Anterior cingulate cortex (tissue), 58 donors: ENCODE measurements at regions not wholly inside any gene's neighbourhood (a gene's known extent, or its start where the extent isn't known, plus 50 kb on each side); places are given as distances from the start of the nearest gene placed in this dataset.

Experiments used
- DNase-seq, 58 donors: peaks; one replicate each; lab custom pipeline; 2025; lab: John Stamatoyannopoulos, UW

DNA sequence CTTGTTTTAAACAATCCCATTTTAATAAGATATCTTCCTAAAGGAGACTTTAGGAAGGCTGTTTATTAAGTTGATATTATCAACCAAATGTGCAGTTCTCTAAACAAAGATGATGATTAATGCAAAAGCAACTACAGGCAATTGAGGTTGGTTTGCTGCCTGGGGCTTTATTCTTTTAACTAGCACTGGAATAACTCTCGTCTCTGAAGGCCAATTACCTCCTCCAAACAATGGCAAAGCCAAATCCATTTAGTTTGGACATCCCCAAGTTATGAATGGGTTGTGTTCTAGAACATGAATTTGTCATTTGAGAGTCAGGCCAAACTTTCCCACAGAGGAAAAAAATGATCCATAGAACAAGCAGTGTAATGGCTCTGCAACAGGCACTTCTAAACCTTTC lies 114.1 kb downstream of the SLC16A9 start:
- DNase-seq, result no peak

DNA sequence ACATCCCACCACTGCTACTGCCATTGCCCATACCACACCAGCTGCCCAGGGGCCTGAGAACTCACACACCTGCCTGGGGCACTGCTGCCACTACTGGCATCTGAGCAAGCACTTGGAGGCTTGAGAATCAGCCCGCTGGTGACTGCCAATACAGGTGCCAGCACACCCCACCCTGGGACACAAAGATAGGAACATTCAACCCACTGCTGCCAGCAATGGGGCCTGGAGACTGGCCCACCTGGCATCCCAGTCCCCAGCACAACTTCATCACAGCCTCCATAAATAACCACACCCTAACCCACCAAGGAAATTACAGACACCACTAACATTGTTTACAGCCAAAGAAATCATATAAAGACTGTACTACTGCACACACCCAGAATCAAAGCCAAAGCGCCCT lies 115.9 kb downstream of the SLC16A9 start:
- DNase-seq, result no peak

DNA sequence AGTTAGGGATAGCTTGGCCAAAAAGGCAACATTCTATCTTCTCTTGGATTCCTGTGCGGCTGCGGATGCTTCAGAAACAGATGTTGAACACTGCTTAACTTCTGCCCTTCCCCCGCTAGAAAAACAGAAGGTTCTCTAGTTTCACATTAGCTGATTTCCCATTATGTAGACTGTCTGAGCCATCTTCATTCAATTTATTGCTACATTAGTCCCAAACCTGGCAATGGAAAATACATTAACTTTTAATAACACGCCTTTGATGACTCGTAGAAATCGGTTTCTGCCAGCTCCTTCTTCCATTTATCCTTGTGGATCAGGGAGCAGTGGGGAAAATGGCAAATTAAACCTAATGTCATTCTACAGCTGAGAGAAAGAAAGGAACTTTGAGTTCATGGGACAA lies 119.9 kb downstream of the SLC16A9 start:
- DNase-seq, result no peak

DNA sequence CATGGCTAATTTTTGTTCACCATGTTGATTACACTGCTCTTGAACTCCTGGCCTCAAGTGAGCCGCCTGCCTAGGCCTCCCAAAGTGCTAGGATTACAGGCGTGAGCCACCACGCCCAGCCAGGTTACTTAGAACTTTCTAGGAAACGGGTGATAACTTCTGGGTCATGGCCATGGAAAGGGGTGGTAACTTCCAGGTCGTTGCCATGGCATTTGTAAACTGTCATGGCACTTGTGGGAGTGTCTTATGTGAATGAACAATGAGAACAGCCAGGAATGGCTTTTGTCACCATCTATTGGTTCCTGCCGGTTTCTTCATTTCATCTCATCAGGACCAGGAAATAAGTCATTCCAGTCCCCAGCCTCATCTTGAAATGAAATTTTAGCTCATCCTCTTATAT lies 120.9 kb downstream of the SLC16A9 start:
- no peak for DNase-seq

DNA sequence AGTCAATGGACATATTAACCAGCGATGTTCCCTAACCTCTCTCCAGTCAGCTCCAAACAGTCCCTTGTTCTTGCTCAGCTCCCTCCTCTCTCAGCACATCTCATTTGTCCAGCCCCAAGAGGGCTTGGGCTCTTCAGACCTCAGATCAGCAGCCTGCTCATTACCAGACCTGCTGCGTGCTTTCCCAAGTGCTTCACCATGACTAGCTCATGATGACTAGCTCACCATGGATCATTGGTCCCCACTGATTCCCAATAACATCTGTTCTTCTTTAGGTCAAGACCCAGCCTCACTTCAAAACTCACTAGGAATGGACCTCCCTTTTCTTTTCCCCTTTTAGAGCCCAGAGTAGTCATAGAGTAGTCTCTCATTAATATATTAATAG lies 121.9 kb downstream of the SLC16A9 start:
- DNase-seq, result no peak

DNA sequence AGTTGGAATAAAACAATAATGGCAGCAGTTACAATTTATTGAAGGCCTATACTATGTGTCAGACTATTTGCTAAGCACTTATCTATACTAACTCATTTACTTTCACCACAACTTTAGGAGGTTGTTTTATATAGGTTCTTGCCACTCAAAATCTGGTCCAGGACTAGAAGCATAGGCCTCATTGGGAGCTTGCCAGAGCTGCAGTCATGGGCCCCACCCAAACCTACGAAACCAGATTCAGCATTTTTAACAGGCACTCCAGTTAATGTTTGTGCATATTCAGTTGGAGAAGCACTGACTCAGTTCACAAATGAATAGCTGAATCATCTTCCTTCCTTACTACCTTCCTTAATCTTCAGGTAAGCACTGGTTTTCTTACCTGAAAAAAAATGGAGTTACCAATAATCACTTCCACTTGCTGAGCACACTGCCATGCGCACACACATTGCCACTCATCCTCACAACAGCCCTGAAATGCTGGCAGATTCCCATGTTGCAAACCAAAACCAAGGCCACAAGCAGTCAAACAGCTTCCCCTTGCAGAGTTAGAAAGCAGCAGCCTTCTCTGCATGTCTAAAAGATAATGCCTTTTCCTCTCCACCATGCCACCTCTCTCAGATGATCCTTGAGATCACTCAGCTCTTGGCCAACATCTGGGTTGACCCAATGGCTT lies 122.4 kb downstream of the SLC16A9 start:
- no peak for DNase-seq

DNA sequence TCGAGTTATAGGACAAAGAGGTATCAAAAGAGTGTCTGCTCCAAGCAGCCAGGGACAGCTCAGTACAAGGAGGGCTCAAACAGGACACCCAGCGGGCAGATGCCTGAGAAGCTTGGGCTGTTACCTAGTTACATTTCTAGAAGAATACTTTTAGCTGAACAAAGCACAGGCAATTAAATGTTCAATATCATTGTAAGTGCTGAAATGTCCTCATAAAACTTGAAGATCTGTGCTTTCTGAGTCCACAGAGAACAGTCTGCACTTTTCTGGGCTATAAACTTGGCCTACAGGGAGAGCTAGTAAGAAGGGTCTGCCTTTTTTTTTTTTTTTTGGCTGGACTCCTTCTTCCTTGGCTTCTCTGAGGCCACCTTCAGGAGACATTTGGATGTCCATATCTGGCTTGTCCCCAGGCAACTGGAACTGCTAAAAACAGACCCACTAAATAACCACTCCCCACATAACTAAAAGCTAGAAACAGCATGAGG lies 123.2 kb downstream of the SLC16A9 start:
- peak in 16 of 58 donors; percentile 6 to 55 (median 28) for DNase-seq

DNA sequence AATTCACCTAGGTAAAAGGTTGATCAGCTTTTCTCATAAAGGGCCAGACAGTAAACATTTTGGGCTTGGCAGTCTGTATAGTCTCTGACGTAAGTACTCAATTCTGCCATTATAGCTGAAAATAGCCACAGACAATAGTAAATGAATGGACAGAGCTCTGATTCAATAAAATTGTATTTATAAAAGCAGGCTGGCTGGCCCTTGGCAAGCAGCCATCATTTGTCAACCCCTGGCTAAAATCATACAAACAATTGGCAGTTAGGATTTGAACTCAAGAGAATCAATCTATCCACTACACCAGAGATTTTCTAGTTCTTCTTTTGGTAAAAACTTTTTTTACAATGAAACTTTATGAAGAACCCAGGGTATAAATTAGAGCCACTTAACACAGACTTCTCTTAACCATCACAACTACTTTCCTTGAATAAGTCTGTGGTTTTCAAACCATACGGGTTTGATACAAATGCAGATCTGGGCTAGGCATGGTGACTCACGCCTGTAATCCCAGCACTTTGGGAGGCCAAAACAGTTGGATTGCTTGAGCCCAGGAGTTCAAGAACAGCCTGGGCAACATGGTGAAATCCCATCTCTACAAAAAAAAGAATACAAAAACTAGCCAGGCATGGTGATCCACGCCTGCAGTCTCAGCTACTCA lies 124.5 kb downstream of the SLC16A9 start:
- peak in 29 of 58 donors; percentile 9 to 79 (median 36) for DNase-seq

DNA sequence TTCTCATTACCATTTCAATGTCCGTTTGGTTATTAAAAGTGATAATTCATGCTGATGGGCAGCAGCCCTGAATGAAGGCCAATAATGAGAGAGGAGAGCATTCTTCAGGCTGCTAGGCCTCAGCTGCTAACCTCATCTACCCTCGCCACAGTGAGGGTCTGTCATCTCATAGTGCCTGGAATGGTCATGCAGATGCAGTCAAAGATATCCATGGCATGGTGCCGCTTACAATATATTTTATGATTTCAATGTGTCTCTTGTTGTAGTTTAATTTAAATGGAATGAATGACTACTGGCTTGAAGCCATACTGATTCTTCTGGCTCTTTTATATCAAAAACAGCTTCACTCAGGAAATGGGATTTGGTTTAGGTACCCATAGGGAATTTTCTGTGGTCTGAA lies 126.9 kb downstream of the SLC16A9 start:
- no peak for DNase-seq

DNA sequence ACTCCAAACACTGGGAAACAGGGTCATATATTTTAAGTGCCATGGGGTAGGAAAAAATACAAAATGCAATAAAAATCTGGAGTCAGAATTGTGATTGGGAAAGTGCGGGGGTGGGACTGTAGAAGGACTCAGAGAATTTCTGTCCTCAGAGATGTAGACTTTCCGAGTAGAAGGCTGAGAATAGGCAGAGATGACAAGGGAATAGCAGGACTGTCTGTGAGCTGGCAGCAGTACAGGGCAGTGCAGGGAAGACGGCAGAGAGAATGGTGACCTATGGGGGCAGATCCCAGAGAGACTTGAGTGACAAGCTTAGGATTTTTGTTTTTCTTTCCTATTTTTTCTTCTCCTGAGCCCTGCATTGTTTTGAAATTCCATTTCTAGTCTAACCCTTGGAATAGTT lies 127.6 kb downstream of the SLC16A9 start:
- peak in 8 of 58 donors; percentile 7 to 29 (median 13) for DNase-seq

DNA sequence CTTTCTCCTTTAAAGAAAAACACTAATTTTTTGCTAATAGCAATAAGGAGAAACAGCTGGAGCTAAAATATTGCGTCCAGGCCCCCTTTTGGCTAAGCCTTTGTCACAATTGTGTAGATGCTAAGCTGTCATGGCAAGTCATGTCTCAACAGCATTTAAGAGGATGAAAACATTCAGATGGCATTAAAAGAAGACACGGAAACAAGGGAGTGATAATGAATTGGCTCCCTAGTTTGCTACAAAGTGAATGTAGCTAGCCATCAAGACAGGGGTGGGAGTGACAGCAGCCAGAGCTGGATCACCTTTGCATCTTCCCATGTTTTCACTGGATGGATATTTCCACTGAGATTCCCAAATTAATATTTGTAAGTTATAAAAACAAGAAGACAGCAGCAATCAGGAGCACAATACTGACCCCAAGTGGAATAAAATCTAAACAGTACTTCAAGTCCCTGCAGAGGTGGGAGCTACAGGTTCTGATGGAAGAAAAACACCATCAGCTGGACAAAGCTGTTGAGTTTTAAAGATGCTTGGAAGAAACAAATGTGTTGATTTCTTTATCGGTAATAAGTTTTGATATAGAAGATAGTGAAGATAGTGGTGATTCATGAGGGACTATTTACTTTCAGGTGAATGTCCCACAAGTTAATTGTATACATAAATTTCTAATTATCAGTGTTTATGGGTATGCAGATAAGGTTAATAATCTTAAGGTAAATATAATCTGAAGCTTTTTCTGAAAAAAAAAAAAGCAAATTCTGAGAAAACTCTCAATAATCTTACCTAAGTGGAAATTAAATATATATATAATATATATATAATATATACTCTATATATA lies 129.4 kb downstream of the SLC16A9 start:
- peak in 3 of 58 donors; percentile 5 to 47 (median 35) for DNase-seq

DNA sequence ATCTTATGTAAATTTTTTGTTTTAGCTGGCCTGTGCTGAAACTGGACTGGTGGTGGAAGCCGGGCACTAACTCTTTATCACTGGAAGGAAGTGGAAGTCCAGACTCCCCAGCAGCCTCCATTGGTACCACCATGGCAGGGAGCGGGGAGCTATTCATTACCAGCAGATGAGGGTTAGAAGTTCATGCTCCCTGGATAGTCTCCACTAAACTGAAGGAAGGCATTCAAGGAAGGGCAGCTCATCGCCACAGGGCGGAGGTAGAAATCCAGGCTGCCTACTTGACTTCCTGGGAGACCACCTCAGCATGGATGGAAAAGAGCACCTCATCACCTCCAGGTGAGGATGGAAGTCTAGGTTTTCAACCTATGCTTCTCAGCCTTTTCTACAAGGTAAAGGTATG lies 130.9 kb downstream of the SLC16A9 start:
- DNase-seq, result no peak

DNA sequence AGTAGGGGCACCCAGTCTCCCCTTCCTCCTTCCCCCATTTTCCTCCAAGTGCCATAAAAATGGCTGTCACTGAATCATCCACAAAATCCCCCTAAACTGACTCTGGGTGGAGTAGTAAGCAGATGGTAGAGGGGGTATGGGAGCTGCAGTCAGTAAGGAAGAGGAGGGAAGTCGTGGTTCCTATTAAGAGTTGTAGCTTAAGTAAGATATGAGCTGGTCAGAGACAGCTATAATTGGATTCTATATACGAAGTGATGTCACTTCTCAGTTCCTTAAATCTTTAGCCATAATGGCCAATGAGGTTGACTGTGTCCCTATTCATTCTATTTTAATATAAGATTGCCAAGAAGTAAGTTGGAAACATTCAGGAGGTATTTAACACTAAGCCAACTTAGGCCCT lies 131.7 kb downstream of the SLC16A9 start:
- no peak for DNase-seq

DNA sequence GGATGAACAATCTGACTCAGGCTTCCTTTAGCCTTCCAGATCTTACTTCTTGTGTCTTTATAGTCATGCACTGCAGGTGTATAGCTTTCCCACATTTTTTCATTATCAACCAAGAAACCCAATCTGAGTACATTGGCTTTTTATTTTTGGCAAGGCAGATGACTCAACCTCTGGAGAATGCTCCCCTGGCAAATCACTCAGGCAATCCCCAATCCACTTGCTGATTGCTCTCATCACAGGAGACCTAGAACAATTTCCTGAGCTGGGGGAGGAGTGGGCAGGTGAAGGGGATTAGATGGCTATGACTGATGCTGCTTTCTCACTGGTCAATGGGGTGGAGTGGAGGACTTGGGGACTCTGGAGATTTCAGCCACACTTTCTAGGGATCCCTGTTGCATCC lies 134.4 kb downstream of the SLC16A9 start:
- DNase-seq, result no peak

DNA sequence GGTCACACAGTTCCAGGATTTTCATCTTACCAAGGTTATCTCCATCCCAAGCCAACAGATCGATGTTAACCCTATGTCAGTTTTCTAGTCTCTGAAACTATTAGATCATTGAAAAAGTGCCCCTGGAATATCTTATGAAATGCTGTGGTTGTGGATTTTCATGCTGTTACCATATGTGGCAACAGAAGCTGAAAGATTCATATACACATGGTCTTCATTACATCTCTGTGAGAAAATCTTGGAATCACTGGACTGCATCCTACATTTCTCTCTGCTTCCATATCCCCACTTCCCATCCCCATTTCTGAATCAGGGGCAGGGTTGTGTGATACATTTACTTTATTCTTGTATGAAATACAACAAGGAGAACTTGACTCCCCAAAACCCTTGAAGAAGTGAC lies 146.1 kb downstream of the SLC16A9 start:
- no peak for DNase-seq

DNA sequence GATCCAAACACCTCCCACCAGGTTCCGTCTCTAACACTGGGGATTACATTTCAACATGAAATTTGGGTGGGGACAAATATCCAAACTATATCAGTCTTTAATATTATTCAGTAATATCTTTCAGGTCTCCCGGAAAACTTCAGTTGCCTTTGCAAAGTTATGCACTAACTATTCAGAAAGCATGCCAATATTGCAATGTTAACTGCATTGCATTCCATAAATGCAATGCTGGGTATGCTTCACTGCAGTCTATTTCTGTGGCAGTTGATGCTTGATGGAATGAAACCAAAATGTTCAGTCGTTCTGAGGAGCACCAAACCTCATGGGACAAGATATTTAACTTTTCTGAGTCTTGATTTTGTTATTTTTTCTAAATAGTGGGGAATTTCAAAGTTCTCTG lies 147.5 kb downstream of the SLC16A9 start:
- no peak for DNase-seq

DNA sequence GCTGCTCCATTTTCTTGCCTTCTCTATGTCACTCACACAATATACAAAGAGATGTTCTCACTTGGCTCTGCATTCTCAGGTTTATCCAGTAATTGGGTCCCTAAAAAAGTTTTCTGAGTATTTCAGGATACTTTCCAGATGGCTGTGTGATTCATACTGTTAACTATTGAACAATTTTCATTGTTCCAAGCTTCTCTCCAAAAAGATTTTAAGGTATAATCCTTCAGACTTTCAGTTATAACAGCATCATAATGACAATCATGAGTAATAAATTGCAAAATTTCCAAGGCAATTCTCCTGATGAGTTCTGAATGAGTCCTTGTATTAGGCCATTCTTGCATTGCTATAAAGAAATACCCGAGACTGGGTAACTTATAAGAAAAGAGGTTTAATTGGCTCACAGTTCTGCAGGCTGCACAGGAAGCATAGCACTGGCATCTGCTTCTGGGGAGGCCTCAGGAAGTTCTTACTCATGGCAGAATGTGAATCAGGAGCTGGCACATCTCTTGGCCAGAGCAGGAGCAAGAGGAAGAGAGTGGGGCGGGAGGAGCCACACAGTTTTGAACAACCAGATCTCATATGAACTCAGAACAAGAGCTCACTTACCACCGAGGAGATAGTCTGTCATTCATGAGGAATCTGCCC lies 148.1 kb downstream of the SLC16A9 start:
- DNase-seq, result peak in 14 of 58 donors; percentile 6 to 58 (median 30)

DNA sequence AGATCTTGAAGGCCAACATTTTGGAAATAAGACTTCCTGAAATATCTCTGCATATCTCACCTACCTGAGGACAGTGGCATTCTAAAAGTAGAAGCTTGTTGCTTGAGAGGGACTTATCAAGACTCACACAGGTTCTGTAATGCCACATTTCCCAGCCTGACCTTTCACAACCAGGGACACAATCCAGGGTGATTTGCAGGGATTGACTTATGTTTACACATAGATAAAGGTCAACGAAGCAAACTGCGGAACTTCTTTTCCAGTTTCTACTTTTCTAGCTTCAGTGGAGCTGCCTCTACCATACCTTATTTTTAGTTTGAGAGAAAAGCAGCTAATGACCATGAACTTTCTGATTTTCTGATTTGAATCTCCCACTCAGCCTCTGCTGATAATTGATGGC lies 148.7 kb downstream of the SLC16A9 start:
- DNase-seq, result no peak

DNA sequence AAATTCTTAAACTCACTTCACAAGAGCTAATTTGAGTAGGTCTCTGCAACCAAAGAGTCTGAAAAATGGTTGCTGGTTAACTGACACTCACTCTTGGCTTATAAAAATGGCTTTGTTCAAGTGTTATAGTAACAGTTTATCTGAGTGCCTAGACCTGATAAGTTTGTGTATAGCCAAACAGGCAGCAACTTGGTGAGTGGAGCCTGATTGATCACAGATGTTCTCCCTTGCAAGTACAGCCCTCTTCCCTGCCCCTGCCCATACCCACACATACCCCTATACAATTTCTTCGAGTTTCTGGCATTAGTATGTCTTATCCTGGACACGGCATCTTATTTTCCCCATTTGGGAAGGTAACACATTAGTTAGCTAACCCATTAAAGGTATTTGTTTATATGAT lies 149.5 kb downstream of the SLC16A9 start:
- DNase-seq, result no peak

DNA sequence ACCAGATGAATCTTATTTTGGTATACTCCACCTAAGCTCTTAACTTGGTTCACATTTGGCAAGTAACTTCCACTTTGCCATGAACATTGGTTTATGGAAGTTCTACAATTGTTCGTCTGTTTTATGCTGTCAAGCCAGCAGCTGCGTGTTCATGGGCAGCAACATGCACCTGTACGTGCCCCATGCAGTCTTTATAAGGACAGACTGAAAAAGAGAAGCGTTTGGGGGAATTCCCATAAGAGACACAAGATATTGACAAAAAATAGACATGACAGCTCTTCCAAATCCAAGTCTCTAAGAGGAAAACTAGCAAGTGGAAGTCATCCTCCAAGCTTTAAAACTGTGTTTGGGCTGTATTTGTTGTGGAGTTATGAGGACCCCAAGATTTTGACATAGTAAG lies 151.6 kb downstream of the SLC16A9 start:
- no peak for DNase-seq

DNA sequence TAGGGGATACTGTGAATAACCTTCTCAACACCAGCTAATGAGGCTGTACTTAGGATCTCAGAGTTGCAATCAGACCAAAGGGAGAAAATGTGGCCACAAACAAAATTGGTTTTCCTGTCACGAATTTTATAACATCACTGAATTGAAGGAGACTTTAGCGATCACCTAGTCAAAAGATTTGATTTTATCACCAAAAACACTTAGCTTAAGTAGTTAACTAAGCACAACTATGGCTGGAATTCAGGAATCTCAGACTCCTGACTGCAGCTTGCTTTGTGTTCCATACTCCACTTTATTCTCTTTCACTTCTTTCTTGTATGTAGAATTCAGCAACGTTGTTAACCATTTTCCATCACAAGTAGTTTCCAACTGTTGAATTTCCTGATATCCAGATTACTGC lies 152.0 kb downstream of the SLC16A9 start:
- DNase-seq, result no peak
